ENCODE measurements at regions not wholly inside any gene's neighbourhood (a gene's known extent, or its start where the extent isn't known, plus 50 kb on each side); places are given as distances from the start of the nearest gene placed in this dataset.

GRCh38 chr10:117900280-117900679 is 146.5 kb downstream of the RAB11FIP2 start:
- no peak for TF ChIP-seq EZH2 (IDR thresholded peaks at IDR 0.05)
- TF ChIP-seq ZBTB33 (IDR thresholded peaks at IDR 0.05; ENCODE audit: extremely low read depth, insufficient replicate concordance, low read length): no peak
- TF ChIP-seq EGR1 (IDR thresholded peaks at IDR 0.05; ENCODE audit: low read depth): no peak
- no peak for TF ChIP-seq SIN3A (IDR thresholded peaks at IDR 0.05; ENCODE audit: low read depth)
- TF ChIP-seq CTCF (IDR thresholded peaks at IDR 0.05 in 2 of 3, conservative IDR thresholded peaks at IDR 0.05 in 1 of 3; ENCODE audit: borderline replicate concordance in 1 of 3, insufficient read depth in 1 of 3, low read depth in 2 of 3, low read length in 2 of 3): no peak
- RAD21 ChIA-PET (ENCODE audit: low non-redundant PET in 1 of 2, low total read pairs in 2 of 2, uncharacterized antibody in 2 of 2, unreplicated experiment in 2 of 2): no interaction called here
- BruUV-seq (replicated peaks): no TSS peak

GRCh38 chr10:117903854-117904253 is 142.9 kb downstream of the RAB11FIP2 start:
- ChIA-PET CTCF (no interaction called here), RAD21 (ENCODE audit: low non-redundant PET in 1 of 2, low total read pairs in 2 of 2, uncharacterized antibody in 2 of 2, unreplicated experiment in 2 of 2) (no interaction called here), POLR2A (no interaction called here)
- DNase-seq (ENCODE audit: low read depth, low spot score) (no peak), ATAC-seq (no peak)
- H3K79me2 ChIP-seq (ENCODE audit: insufficient read depth, low read length): no peaks in the 10 kb centered on the region
- H4K20me1 ChIP-seq (ENCODE audit: insufficient read depth): no peaks in the 10 kb centered on the region
- H3K4me1 ChIP-seq (ENCODE audit: control insufficient read depth in 1 of 2, insufficient read depth in 2 of 2, low read length in 2 of 2): no peaks in the 10 kb centered on the region
- no peak overlapping the region for H2AFZ ChIP-seq (ENCODE audit: low read depth, low read length, poor library complexity, severe bottlenecking)
- H3K27ac ChIP-seq (ENCODE audit: low read depth, low read length): no peak overlapping the region
- no peaks in the 10 kb centered on the region for H3K9me2 ChIP-seq (ENCODE audit: insufficient read depth)
- H3K36me3 ChIP-seq (ENCODE audit: control insufficient read depth in 1 of 2, insufficient read depth in 2 of 2, low read length in 2 of 2): no peaks in the 10 kb centered on the region
- no TSS peak for BruUV-seq (replicated peaks)
- no peak overlapping the region for H3K4me3 ChIP-seq (replicated peaks in 1 of 2; ENCODE audit: low read depth in 1 of 2, low read length in 2 of 2)
- no peak for TF ChIP-seq ATF3 (IDR thresholded peaks at IDR 0.05)
- TF ChIP-seq EZH2 (IDR thresholded peaks at IDR 0.05): peak; percentile 93; the same call in 1 of the 2 replicates
- TF ChIP-seq CEBPB (IDR thresholded peaks at IDR 0.05; ENCODE audit: low read depth): no peak
- intact Hi-C loops (cut with micrococcal nuclease): no loop called here
- H3K27me3 ChIP-seq (ENCODE audit: insufficient read depth, low read length): peaks cover 82% of the 10 kb centered on the region
- H3K9ac ChIP-seq (ENCODE audit: low read length): no peak overlapping the region
- no peaks in the 10 kb centered on the region for H3K9me3 ChIP-seq (ENCODE audit: control insufficient read depth in 1 of 2, insufficient read depth in 1 of 2, low read depth in 1 of 2, low read length in 2 of 2)
- no peak overlapping the region for H3K4me2 ChIP-seq (ENCODE audit: low read length)

More at GRCh38 chr10:117900280-117900679, 146.5 kb downstream of the RAB11FIP2 start:
- Histone ChIP-seq H3K4me2 (ENCODE audit: low read length) (no peak overlapping the region), H3K79me2 (ENCODE audit: insufficient read depth, low read length) (no peaks in the 10 kb centered on the region), H2AFZ (ENCODE audit: low read depth, low read length, poor library complexity, severe bottlenecking) (no peak overlapping the region), H3K9ac (ENCODE audit: low read length) (no peak overlapping the region), H3K4me1 (ENCODE audit: control insufficient read depth in 1 of 2, insufficient read depth in 2 of 2, low read length in 2 of 2) (no peaks in the 10 kb centered on the region), H3K27ac (ENCODE audit: low read depth, low read length) (no peak overlapping the region), H3K36me3 (ENCODE audit: control insufficient read depth in 1 of 2, insufficient read depth in 2 of 2, low read length in 2 of 2) (no peaks in the 10 kb centered on the region), H3K9me3 (ENCODE audit: control insufficient read depth in 1 of 2, insufficient read depth in 1 of 2, low read depth in 1 of 2, low read length in 2 of 2) (no peaks in the 10 kb centered on the region), H4K20me1 (ENCODE audit: insufficient read depth) (no peaks in the 10 kb centered on the region), H3K27me3 (ENCODE audit: insufficient read depth, low read length) (peaks cover 54% of the 10 kb centered on the region), H3K4me3 (replicated peaks in 1 of 2; ENCODE audit: low read depth in 1 of 2, low read length in 2 of 2) (no peak overlapping the region), H3K9me2 (ENCODE audit: insufficient read depth) (no peaks in the 10 kb centered on the region; the same call in 1 of the 2 replicates)
- ATAC-seq (no peak), DNase-seq (ENCODE audit: low read depth, low spot score) (no peak)
- POLR2A ChIA-PET: no interaction called here
- CTCF ChIA-PET: no interaction called here
- intact Hi-C loops (cut with micrococcal nuclease): no loop called here
